WI38 (cell line): ENCODE measurements at regions not wholly inside any gene's neighbourhood (a gene's known extent, or its start where the extent isn't known, plus 50 kb on each side); places are given as distances from the start of the nearest gene placed in this dataset.

Experiments
- H3K4me3 ChIP-seq: 2 replicates; pipeline ENCODE4 v1.5.1; 2011; ENCODE audit warnings: low read depth, mild to moderate bottlenecking, control low read depth, low read length
- CTCF ChIP-seq: IDR thresholded peaks from 2 replicates; pipeline ENCODE4 v1.5.1; 2012; ENCODE audit warnings: low read depth, mild to moderate bottlenecking, control low read depth, low read length

- TF ChIP-seq CTCF = no peak
Observed at GRCh38 chr5:8314965-8315364, 446.0 kb downstream of the MTRR start.

GRCh38 chr5:8316608-8317280 lies 447.8 kb downstream of the MTRR start:
- TF ChIP-seq CTCF = no peak
- no peak overlapping the region for H3K4me3 ChIP-seq

More at GRCh38 chr5:8314965-8315364, 446.0 kb downstream of the MTRR start:
- H3K4me3 ChIP-seq = no peak overlapping the region

- H3K4me3 ChIP-seq = no peak overlapping the region
- no peak for TF ChIP-seq CTCF
Observed at GRCh38 chr5:8317335-8317734, 448.4 kb downstream of the MTRR start.

- no peak overlapping the region for H3K4me3 ChIP-seq
- TF ChIP-seq CTCF = no peak
Observed at GRCh38 chr5:8320244-8320643, 451.3 kb downstream of the MTRR start.

GRCh38 chr5:8321272-8321671 lies 452.3 kb downstream of the MTRR start:
- no peak for TF ChIP-seq CTCF
- no peak overlapping the region for H3K4me3 ChIP-seq

GRCh38 chr5:8322484-8322883 lies 453.5 kb downstream of the MTRR start:
- H3K4me3 ChIP-seq = no peak overlapping the region
- TF ChIP-seq CTCF = no peak

GRCh38 chr5:8327016-8327415 lies 458.1 kb downstream of the MTRR start:
- TF ChIP-seq CTCF = no peak
- no peak overlapping the region for H3K4me3 ChIP-seq
